DMS114 treated with DMSO at 0.1 percent for 48 hours (cell line): ENCODE measurements at regions not wholly inside any gene's neighbourhood (a gene's known extent, or its start where the extent isn't known, plus 50 kb on each side); places are given as distances from the start of the nearest gene placed in this dataset.

Experiments
- DNase-seq: peaks from one replicate; lab custom pipeline; 2025; ENCODE audit not compliant: unreplicated experiment; lab: John Stamatoyannopoulos, UW

DNA sequence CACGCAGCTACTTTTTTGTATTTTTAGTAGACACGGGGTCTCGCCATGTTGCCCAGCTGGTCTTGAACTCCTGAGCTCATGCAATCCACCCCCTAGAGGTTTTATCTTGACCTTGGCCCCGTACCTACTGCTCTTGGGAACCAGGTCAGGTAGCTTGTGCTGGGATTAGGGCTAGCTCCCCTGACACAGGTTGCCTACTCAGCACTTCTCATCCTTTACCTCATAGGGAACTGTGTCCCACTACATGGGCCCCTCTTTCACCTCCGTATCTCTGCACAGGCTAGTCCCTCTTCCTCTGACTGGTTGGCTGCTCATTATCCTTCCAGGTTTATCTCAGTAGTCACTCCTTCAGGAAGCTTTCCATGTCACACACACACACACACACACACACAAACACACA lies 58.0 kb upstream of the ITPRID1 start:
- DNase-seq, result no peak

DNA sequence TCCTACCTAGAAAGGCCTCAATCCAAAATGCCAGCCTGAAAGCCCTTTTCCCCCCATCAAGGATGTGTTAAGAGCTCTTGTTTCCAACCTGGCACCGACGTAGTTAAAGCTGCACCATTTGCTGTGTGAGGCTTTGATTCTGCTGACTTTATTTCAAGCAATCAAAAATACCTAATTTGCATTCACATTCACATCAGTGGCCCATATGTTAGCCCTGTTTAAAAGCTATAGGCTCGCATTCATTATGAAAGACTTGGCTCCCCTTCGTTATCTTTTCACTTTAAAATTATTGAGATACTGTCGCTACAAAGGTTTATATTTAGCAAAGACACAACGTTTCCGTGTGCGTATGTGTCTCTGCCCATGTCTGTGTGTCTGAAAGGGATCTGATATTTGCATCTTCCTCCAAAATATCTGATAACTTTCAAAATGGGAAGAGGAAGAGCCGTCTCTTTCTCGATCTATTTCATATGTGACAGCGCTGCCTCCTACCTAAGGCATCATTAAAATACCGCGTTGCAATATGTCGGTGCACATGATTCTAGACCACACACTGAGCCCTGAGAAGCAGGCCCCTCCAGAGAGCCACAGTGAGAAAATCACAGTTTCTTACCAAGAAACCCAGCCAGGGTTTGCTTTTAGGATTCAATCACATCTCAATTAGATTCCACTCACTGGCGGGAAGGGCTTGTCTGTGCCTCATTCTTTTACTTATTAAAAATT lies 57.1 kb upstream of the ITPRID1 start:
- no peak for DNase-seq

GRCh38 chr7:31457551-31457950 lies 56.3 kb upstream of the ITPRID1 start:
- DNase-seq, result no peak

DNA sequence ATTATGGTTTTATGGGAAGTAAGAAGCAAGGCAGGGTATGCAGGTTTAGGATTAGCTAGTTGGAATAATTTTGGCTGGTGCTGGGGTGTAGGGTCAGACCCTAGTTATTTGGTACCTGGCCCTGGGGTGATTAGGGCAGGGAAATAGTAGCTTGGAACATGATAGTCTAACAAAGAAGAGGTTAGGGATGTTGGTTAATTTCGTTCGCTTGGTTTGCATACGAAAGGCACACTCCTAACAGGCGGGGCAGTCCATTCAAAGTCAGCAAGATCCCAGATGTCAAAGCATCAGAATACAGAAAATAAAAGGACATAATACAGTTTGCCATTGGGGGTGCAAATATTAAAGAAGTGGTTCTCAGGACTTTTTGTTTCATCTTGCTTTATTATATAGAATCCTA lies 55.7 kb upstream of the ITPRID1 start:
- DNase-seq, result no peak

GRCh38 chr7:31462636-31463035 lies 51.3 kb upstream of the ITPRID1 start:
- no peak for DNase-seq
